Nucleus accumbens (tissue), 56 donors: ENCODE measurements at regions not wholly inside any gene's neighbourhood (a gene's known extent, or its start where the extent isn't known, plus 50 kb on each side); places are given as distances from the start of the nearest gene placed in this dataset.
A peak's percentile ranks its signal among the peaks of the same experiment; 100 is the strongest.

Experiments
- DNase-seq, 56 donors: peaks; one replicate each; lab custom pipeline; 2025; lab: John Stamatoyannopoulos, UW

GRCh38 chr7:10789170-10789569, 184.5 kb upstream of the PHF14 start:
- no peak for DNase-seq

- no peak for DNase-seq
These were observed 182.8 kb upstream of the PHF14 start for GRCh38 chr7:10790910-10791309.

- no peak for DNase-seq
These were observed 179.5 kb upstream of the PHF14 start for GRCh38 chr7:10793995-10794775.

- no peak for DNase-seq
These were observed 176.5 kb upstream of the PHF14 start for GRCh38 chr7:10797157-10797556.

GRCh38 chr7:10798044-10798443, 175.6 kb upstream of the PHF14 start:
- DNase-seq, result no peak

GRCh38 chr7:10799475-10799874, 174.2 kb upstream of the PHF14 start:
- no peak for DNase-seq

DNA sequence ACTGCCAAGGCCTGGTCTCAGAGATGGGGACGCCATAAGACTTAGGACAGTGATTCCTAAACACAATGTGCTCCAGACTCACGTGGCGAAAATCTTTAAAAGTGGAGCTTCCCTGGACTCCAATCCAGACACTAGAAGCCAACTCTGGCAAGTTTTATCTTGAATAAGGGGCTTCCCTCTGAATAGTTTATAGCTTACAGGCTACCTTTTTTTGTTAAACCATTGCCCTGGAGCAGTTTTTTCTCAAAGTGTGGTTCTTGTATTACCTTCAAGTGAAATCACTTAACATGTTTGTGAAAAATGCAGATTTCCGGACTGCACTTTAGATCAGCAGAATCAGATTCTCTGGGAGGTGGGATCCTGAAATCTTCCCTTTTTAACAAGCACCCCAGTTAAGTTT, 171.7 kb upstream of the PHF14 start:
- no peak for DNase-seq

DNA sequence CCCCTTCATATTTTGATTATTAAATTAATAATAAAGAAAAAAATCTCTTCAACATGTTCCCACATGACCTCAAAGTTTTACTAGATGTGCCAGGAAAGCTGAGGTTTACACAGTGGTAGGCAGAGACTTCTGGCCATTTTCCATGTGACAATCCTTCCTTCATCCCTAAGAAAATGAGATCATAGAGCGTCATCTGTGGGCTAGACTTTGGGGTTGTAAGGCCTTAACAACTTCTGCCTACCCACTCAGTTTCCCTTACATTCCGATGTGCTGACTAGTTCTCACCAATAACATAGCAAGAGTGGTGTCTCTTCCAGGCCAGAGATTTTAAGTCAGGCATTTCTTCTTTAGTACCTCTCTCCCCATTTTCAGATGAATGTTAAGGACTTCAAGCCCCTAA, 171.1 kb upstream of the PHF14 start:
- no peak for DNase-seq

GRCh38 chr7:10803720-10804119, 170.0 kb upstream of the PHF14 start:
- DNase-seq, result no peak

GRCh38 chr7:10804770-10805169, 168.9 kb upstream of the PHF14 start:
- DNase-seq, result no peak

GRCh38 chr7:10815546-10815945, 158.1 kb upstream of the PHF14 start:
- no peak for DNase-seq

DNA sequence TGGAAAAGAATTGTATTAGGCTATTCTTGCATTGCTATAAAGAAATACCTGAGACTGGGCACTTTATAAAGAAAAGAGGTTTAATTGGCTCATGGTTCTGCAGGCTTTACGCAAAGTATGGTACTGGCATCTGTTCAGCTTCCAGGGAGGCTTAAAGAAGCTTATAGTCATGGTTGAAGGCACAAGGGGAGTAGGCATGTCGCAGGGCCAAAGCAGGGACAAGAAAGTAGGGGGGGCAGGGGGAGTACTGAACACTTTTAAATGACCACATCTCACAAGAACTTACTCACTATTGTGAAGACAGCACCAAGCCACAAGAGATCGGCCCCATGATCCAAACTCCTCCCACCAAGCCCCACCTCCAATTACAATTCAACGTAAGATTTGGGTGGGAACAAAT, 152.5 kb upstream of the PHF14 start:
- DNase-seq, result no peak

DNA sequence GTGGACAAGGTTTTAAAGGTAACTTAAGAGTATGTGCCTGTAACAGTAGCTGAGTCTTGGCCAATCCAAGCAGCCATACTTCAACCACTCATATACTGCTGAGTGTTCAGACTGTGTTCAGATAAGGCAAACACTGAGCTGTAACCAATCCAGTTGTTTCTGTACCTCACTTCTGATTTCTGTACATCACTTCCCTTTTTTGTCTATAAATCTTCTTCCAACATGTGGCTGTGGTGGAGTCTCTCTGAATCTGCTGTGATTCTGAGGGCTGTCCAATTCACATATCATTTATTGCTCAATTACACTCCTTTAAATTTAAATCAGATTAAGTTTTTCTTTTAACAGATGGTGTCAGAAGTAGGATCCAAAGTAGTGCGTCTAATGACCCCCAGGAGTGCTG, 149.5 kb upstream of the PHF14 start:
- DNase-seq, result no peak

GRCh38 chr7:10838228-10838627, 135.4 kb upstream of the PHF14 start:
- no peak for DNase-seq

DNA sequence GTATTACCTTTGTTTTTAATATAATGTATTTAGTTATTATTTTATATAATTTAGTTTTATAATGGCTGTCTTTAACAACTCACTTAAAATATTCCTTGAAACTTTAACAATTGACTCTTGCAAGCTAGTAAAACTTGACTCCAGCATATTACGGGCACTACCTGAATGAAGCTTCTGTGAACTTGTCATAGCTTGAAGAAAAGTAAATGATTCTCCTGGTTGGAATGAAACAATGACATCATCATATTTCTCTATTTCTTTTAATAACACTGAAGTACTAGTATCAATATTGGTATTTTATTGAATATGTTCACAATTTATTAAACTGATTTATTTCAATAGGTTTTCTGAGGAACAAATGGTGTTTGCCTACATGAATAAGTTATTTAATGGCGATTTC, 128.4 kb upstream of the PHF14 start:
- no peak for DNase-seq

GRCh38 chr7:10855583-10855982, 118.1 kb upstream of the PHF14 start:
- DNase-seq, result no peak

- no peak for DNase-seq
These were observed 113.2 kb upstream of the PHF14 start for GRCh38 chr7:10860516-10860915.

DNA sequence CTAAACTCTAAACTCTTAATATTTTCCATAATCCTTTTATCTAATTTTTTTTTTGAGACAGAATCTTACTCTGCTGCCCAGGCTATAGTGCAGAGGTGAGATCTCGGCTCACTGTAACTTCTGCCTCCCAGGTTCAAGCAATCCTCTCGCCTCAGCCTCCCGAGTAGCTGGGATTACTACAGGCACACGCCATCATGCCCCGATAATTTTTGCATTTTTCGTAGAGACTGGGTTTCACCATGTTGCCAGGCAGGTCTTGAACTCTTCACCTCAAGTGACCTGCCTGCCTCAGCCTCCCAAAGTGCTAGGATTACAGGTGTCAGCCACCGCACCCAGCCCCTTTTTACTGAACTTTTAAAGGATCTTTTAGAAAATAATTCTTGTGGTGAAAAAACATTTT, 110.2 kb upstream of the PHF14 start:
- DNase-seq, result no peak

DNA sequence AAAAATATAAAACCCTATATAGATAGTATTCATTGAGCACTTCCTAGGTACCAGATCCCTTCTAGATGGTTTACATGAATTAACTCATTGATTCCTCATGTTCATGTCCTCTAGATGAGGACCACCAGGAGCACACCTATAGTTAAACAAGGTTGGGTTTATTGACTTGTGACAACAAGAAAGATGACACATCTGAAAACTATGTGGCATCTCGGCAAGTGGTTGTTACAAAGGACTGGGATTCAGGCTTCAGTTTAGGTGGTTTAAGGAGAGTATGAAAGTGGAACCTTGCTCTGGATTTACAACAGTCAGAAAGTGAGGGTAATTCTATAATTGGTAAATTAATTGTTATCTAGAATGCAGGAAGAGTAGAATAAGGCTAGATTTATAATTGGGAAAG, 99.0 kb upstream of the PHF14 start:
- DNase-seq, result no peak

GRCh38 chr7:10875080-10875479, 98.6 kb upstream of the PHF14 start:
- DNase-seq, result no peak

- DNase-seq, result no peak
These were observed 84.8 kb upstream of the PHF14 start for GRCh38 chr7:10888861-10889260.

DNA sequence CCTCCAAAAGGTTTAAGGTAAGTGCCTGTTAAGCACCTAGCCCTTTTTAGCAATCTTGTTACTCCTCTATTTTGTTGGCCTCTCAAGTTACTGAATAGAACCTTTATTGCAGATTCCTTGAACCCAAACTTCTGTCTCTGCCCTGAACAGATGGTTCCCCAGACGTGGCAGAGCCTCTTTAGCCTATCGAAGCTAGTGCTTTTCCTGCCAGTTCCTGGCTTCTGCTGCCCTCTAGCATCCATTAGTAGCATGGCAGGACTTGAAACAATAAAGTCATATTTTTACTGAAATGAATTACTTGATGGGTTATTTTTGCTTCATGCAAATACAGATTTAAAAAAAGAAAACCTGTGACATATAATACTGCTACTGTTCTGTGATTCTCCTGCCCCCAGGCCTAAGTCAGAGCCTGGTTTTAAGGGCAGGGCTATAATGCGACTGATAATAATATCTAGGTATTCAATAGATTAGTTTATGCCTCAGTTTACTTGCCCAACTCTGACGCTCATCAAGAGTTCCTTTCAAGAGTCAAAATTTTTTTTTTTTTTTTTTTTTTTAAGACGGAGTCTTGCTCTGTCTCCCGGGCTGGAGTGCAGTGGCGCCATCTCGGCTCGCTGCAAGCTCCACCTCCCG, 84.3 kb upstream of the PHF14 start:
- DNase-seq, result peak in 33 of 56 donors; percentile 0 to 59 (median 8)
